DND-41 (cell line): ENCODE measurements at regions not wholly inside any gene's neighbourhood (a gene's known extent, or its start where the extent isn't known, plus 50 kb on each side); places are given as distances from the start of the nearest gene placed in this dataset.

Experiments
- EZH2 ChIP-seq: IDR thresholded peaks from 3 replicates; pipeline ENCODE4 v1.6.1; 2012; ENCODE audit warnings: borderline replicate concordance, low read depth, mild to moderate bottlenecking, moderate library complexity, low read length, inconsistent platforms; ENCODE audit not compliant: severe bottlenecking
- TF ChIP-seq, protein P1 (sequence below): IDR thresholded peaks from 2 replicates; pipeline ENCODE4 v1.5.1; 2012; ENCODE audit warnings: borderline replicate concordance, low read length, moderate library complexity, mild to moderate bottlenecking; ENCODE audit not compliant: poor library complexity, severe bottlenecking; ENCODE audit errors: extremely low read depth

DNA sequence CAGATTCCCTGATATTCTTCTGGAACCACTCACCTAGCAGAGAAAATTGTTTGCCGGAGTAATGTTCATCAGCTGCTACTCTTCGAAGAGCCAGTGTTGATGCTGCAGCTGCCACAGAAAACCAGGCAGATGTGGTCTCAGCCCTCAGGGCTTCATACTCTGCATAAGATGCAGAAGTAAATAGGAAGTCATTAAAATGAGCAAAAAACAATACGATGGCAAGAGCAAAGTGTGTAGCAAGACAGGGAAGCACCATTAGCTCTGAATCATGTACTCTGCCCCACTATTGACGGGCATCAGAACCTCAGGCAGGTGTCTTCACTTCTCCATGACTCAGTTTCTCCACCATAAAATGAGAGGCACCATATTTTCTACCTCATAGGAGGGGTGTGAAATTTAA, 991.6 kb upstream of the TMEM132C start:
- TF ChIP-seq, protein P1, sequence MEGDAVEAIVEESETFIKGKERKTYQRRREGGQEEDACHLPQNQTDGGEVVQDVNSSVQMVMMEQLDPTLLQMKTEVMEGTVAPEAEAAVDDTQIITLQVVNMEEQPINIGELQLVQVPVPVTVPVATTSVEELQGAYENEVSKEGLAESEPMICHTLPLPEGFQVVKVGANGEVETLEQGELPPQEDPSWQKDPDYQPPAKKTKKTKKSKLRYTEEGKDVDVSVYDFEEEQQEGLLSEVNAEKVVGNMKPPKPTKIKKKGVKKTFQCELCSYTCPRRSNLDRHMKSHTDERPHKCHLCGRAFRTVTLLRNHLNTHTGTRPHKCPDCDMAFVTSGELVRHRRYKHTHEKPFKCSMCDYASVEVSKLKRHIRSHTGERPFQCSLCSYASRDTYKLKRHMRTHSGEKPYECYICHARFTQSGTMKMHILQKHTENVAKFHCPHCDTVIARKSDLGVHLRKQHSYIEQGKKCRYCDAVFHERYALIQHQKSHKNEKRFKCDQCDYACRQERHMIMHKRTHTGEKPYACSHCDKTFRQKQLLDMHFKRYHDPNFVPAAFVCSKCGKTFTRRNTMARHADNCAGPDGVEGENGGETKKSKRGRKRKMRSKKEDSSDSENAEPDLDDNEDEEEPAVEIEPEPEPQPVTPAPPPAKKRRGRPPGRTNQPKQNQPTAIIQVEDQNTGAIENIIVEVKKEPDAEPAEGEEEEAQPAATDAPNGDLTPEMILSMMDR = no peak
- no peak for TF ChIP-seq EZH2
